T47D (cell line): ENCODE measurements at regions not wholly inside any gene's neighbourhood (a gene's known extent, or its start where the extent isn't known, plus 50 kb on each side); places are given as distances from the start of the nearest gene placed in this dataset.

Experiments used
- DNase-seq, 2 experiments: peaks; one replicate each; pipeline versions ENCODE4 v3.0.0 to v3.0.0-alpha.2; 2011 to 2012; ENCODE audit warnings: low read depth in 1 of 2, low spot score in 1 of 2
- JUND ChIP-seq: IDR thresholded peaks from 2 replicates; pipeline ENCODE4 v1.6.1; 2012; ENCODE audit warnings: low read depth
- in situ Hi-C: cut with HindIII; loops from 2 replicates; pipeline ENCODE4 v1.10.0; 2016; ENCODE audit warnings: low sequenced_read_pairs, low pct_unique_long_range_greater_than_20kb

DNA sequence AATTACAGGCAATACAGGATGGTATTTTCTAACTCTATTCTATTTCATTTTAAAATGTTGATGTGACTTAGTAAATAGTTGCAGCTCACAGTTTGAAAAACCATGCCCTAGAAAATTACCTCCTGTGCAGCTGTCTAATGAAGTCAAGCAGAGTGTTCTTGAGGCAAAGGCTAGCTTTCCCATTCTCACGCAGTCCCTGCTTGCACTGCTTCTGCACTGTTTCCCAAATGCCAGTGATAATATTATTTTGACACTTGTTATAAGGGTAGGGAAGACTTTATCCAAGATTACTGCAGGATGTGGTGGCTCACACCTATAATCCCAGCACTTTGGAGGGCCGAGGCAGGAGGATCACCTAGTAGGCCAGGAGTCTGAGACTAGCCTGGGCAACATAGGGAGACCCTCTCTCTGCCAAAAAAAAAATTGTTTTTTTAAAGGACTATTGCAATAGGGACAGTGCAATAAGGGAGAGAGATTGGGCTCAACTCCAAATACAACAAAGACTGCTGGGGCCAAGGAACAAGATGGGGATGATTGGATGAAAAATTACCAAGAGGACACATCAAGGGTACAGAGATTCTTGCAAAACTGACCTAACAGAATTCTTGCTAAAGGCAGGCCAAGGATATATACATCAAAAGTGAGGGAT lies 196.1 kb downstream of the LY86 start:
- no peak for DNase-seq
- TF ChIP-seq JUND: no peak
- in situ Hi-C loops: no loop called here

DNA sequence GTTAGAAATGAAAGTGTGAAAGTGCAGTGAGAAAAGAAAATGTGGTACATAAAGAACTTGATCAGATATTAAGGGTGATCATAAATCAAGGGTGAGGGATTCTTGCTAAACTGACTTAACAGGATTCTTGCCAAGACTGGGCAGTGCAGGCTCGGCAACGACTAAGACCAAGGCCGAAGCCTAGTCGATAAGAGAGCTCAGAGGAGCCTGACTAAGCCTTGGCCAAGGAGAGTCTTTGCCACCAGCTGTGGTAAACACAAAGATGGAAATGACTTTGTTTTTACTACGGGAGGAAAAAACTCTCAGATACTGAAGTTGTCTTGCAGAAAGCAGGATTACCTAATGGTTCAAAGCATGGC lies 196.6 kb downstream of the LY86 start:
- peak in 1 of 2 experiments; percentile 55 for DNase-seq
- no peak for TF ChIP-seq JUND
- in situ Hi-C loops: no loop called here

DNA sequence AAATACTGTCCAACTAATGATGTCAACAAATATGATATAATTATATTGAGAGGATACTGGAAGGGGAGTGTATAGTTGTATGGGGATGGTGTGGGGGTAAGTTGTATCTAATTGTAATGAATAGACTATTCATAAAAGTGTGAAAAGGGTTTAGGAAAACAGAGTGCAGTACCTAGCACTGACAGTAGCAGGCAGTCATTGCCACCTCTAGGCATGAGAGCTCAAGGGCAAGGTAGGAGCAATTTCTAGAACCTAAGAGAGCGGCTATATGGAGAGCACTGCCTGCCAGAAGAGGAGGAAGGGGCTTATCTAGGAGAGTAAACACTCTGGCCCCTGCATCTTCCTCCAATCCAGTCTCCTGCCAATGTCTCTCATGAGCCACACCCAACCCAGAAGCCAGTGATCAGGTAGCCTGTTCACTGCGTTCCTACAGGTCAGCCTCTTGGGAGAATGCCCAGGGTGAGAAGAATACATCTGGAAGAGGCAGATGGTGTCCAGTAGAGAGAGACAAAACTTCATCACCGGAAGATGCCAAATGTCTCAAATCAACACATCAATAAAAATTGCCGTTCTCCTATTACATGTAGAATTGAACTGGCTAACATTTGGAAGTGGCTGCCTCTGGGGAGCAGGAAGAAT lies 200.0 kb downstream of the LY86 start:
- in situ Hi-C loops: no loop called here
- no peak for TF ChIP-seq JUND
- no peak for DNase-seq

DNA sequence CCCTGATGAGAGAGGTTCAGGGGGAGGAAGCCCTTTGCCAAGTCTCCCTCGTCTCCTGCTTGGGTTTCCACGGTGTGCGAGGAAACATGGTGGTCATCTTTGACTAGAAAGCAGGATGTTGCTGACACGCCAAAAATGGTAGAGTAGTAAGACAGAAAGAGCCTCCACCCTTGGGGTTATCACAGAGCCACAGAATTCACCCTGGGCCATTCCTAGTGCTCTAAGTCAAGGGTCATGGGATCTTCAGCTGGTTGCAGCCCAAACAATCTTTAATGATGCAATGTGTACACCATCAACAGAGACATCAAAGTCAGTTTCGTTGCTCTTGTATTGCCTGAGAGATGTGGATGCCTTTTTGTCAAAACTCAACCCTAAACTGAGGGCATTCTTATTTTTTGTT lies 201.9 kb downstream of the LY86 start:
- no peak for TF ChIP-seq JUND
- no peak for DNase-seq
- in situ Hi-C loops: no loop called here

DNA sequence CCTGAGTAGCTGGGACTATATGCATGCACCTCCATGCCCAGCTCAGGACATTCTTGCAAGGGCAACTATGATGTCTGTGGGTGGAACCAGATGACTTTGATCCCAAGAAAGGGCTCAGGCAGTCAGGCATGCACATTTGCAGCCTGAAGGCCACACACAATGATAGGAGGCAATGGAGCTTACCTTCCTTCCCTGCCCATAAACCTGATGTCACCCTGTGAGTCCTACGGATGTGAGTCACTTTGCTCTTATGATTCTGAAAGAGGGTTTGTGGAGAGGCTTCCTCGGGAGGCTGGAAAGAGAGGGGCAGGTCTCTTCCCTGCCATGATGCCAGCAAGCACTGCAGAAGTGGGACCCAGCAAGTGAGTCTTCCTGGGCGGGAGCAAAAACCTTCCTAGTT lies 202.4 kb downstream of the LY86 start:
- DNase-seq: no peak
- TF ChIP-seq JUND: no peak
- in situ Hi-C loops: no loop called here

DNA sequence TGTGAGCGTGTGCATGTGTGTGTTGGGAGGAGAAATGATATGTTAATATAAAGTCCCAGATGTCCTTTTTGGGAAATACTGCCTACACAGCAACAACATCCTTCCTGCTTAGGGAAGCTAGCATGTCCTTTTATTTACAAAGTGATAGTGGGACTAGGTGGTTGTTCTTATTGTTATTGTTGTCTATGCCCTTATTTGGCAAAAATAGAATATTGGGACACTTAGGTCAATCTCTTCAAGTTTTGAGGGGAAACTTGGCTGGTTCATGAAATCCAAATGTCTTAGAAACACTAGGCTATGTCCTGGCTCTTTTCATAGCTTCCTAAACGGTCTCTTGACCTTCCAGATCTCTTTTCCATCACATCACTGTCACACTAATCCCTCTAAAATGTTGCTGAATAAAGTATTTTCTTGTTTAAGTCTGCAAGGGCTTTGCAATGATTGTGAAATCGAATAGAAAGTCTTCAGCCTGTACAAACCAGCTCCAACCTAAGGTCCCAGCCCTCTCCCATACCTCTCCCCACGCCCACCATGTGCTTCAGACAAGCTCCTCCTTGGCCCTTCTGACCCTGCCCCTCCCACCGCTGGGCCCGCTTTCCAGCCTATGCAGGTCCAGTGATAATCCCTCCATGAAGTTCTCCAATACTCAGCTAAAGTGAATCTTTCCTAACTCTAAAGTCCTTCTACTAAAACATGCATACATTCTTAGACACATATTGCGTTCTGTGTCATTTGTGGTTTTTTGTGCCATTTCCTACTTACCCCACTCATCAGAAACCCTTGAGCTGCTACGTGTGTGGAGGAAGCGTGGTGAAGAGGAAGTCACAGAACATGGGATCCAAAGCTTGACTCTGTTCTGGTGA lies 205.1 kb downstream of the LY86 start:
- in situ Hi-C loops: no loop called here
- TF ChIP-seq JUND: no peak
- DNase-seq: no peak

DNA sequence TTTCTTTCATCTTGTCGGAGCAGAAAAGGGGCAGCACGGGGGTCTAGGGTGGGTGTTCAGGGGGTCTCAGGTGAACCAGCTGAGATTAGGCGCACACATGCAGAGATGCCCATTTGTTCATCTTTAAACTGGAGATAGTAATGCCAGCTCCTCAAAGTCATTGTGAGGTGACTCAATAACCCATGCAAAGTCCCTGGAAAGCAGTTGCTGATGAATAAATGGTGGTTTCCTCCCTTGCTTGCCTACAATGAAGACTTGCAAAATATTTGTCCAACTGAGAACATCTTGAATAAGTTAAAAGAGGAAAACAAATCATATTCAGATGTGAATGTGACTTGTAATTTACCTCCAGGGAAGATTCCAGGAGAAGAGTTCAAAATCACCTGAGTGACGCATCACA lies 206.9 kb downstream of the LY86 start:
- in situ Hi-C loops: no loop called here
- TF ChIP-seq JUND: no peak
- no peak for DNase-seq

DNA sequence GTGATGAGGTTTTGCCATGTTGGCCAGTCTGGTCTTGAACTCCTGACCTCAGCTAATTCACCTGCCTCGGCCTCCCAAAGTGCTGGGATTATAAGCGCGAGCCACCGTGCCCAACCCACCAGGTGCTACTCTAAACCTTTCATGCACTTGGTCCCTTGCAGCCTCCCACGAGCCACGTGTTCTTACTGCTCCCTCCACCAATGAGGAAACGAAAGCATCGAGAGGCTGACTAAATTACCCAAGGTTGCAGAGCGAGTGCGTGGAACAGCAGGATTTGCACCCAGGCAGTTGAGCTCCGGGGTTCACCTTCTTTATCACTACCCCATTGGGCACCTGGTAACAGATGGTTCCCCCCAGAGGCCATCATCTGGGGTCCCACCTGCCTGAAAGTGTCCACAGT lies 208.3 kb downstream of the LY86 start:
- DNase-seq: no peak
- no peak for TF ChIP-seq JUND
- in situ Hi-C loops: no loop called here

DNA sequence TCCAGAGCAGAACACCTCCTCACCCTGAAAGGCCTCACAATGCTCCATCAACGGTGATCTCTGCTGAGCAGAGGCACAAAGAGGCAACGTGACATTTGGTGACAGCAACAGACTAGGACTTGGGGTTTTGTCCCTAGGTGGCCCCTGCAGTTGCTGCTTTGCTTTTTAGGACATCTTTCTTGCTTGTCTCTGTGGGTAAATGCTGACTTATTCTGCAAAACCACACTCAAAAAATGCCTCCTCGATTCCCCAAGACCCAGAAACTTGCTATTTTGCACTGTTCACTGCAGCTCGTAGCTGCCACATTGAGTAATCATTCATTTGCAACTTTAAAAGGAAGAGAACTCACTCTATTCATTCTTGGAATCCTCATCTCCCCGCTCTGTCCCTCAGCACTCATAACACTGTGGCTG lies 209.9 kb downstream of the LY86 start:
- in situ Hi-C loops: no loop called here
- no peak for DNase-seq
- no peak for TF ChIP-seq JUND

DNA sequence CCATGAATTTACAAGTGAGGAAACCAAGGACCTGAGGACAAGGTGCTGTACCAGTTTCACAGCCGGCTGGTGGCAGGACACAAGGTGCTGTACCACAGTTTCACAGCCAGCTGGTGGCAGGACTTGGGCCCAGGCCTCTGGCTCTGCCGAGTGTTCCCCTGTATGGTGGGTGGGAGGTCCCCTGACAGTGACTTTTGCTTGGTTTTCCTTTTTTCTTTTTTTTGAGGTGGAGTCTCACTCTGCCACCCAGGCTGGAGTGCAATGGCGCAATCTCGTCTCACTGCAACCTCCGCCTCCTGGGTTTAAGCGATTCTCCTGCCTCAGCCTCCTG lies 212.4 kb downstream of the LY86 start:
- DNase-seq: no peak

DNA sequence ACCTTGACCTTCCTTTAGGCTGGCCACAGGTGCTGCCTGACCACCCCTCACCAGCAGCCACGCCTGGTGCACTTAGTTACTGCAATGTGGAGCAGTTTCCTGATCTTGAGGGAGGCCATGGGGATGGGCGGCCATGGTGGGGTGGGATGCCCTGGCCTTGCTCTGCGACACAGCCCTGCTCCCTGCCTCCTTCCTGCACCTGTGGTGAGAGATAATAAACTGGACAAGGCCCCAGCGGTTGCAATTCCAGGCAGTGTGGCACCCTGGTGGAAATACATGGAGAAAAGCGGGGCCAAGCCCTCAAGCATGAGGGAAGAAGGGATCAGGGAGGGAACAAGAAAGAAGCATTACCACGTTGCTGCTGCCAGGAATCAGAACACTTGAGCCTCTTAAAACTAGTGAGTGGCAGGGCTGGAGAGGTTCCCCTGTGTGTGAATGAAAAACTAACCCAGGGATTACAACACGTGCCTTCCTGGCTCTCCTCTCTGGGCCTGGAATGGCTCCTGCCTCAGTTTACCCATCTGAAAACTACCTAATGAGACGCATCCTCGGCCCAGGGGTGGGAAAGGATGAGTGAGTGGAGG lies 213.2 kb downstream of the LY86 start:
- DNase-seq: no peak
- in situ Hi-C loops: no loop called here
- TF ChIP-seq JUND: no peak

More for the DNA sequence above, 212.4 kb downstream of the LY86 start:
- in situ Hi-C loops: no loop called here
- TF ChIP-seq JUND: no peak

DNA sequence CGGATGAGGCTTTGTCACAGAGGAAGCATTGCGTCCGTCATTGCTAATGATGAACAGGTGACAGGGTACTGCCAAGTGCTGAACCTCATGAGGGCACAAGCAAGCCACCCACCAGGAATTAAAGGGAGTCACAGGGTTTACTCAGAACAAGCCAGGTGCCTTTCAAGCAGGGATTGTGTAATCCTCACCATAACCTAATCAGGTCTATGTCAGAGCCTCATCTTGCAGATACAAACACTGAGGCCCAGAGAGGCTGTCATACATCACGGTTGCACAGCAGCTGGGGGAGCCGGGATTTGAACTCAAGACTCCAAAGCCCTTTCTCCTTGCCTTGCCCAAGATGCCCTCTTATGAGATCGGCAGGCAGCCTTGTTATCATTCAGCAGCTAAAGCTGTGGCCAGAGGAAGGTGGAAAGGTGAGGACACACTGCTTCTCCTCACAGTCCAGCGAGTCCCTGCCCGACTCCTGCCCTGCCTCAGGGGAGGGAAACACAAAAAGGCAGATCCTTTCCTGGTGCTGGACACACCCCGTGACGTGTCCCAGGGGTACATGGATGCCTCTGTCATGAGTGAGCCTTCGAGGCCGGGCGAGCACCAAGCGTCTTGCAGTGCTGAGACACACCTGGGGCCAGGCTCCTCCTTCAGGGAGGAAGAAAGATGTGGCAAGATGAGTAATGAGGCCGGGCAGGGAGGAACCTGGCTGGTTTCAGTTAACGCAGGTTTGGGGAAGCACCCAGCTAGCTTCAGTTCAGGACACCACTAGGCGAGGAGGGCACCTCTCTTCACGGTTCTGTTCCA lies 214.9 kb downstream of the LY86 start:
- in situ Hi-C loops: no loop called here
- DNase-seq: peak; percentile 26 to 64
- TF ChIP-seq JUND: no peak
